Renal cortical epithelial cell (primary cell): ENCODE measurements at regions not wholly inside any gene's neighbourhood (a gene's known extent, or its start where the extent isn't known, plus 50 kb on each side); places are given as distances from the start of the nearest gene placed in this dataset.
"Not testable (repeated sequence)": the region's sequence is repeated elsewhere in the genome, so short reads cannot be mapped to it uniquely, and the experiment has no call there.

Experiments
- DNase-seq: peaks from one replicate; pipeline ENCODE4 v3.0.0-alpha.2; 2011; ENCODE audit warnings: low read depth

DNA sequence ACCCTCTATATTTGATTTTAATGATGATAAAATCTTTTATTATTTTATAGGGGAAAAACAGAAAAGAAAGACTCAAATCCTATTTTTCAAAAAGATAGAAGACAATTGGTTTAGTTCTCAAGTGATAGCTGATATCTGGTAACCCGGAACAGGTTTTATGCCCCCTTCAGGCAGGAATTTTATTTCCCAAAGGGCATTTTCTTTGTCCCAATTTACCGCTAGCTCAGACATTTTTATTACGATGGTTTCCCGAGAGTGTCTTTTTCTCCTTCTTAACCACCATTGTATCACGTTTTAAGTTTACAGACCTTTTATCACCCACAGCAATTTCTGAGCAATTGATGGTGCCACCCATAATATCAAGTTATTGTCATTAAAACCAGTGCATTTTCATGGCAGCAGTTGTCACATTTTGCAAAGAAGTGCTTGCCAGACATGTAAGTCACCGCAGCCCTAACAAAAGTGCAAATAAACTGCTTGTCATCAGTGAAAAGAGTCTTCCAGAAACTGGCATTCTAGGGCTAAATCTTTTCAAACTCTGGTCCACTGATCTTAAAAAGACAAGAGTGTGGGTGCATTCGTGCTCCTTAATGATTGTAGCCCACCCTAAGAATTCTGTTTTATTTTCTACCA is 204.8 kb upstream of the VCX start:
- DNase-seq, result no peak

DNA sequence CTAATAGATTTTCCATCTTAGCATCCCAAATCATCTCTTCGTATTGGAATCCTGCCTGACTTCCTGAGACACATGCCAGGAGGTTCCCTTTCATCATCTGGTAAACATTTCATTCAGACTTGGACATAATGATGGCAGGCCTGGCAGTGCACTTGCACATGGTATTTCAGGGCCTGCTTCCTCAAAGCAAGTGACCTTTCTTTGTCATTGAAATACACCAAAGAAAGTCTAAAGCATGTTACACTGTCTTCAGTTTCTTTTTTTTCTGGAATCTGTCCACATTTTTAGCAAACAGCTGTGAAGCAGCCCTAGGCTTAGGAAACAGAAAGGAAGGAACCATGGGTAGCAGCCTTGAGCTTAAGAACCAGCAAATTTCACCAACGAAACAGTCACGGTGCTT is 205.9 kb upstream of the VCX start:
- no peak for DNase-seq

DNA sequence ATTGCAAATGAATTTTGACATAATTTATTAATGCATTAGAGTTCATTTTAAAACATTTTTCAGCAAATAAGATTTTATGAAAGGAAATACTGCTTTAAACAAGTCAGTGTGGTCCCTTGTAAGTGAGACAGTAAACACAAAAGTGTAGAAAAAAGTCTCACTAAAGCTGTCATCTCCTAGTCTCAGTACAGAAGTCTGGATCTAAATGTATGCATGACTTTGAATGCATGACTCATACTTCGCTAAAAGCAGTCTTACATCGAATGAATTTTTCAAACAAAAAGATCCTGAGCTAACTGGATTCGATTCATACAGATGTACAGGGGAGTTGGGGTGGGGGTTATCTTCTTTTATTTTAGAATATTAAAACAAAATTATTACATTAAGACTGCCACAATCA is 207.4 kb upstream of the VCX start:
- DNase-seq, result no peak

DNA sequence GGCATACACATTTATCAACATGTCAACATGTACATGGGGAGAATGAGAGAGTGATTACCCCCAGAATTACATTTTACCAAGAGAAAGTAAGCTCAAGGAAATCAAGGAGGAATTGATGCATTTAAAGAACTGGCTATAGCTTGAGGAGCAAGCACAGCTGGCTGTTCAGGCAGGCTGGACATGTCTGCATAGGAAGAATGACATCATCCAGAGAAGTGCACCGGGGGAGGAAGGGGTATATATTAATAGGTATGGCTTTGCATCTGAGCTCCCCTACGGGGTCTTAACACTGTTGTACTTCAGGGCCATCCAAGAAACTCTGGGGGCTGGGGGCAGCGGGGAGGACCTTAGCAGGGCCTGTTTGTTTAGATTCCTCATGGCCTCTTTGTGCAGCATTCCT is 222.4 kb upstream of the VCX start:
- DNase-seq, result no peak

DNA sequence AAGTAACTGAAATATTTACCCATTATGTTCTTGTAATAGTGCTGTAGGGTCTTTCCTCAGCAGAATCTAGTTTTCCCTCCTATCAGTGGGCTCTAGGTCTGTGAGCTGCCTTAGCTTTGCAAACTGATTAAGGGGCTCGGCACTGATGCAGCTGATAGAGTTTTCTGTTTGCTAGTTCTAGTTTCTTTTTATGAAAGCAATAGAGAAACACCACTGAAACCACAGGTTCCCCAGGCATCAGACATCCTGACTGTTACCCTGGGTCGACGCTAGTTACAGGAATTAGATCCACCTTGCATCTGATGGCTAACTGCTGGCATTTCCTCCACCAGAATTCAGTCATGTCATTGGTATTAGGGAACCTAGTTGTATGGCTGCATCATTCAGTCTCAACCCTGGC is 225.0 kb upstream of the VCX start:
- no peak for DNase-seq

DNA sequence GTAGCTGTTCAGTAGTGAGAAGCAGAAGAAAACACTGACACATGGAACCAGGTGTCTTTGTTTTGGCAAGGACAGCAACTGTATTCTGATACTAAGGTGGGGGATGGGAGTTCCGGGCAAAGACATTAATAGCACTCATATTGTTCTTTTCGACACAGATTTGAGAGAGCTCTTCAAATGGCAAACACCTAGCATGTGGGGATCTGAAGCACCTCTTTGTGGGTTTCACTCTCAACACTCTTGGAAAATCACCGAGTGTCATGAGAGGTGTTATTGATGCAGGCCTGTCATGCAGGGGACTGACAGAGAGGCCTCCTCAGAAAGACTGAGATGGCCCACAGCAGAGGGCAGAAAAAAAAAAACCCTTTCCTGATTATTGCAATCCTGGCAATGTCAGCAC is 228.4 kb upstream of the VCX start:
- no peak for DNase-seq

DNA sequence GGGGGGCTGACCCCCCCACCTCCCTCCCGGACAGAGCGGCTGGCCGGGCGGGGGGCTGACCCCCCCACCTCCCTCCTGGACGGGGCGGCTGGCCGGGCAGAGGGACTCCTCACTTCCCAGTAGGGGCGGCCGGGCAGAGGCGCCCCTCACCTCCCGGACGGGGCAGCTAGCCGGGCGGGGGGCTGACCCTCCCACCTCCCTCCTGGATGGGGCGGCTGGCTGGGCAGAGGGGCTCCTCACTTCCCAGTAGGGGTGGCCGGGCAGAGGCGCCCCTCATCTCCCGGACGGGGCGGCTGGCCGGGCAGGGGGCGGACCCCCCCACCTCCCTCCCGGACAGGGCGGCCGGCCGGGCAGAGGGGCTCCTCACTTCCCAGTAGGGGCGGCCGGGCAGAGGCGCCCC is 234.3 kb upstream of the VCX start:
- DNase-seq, result not testable (repeated sequence)

DNA sequence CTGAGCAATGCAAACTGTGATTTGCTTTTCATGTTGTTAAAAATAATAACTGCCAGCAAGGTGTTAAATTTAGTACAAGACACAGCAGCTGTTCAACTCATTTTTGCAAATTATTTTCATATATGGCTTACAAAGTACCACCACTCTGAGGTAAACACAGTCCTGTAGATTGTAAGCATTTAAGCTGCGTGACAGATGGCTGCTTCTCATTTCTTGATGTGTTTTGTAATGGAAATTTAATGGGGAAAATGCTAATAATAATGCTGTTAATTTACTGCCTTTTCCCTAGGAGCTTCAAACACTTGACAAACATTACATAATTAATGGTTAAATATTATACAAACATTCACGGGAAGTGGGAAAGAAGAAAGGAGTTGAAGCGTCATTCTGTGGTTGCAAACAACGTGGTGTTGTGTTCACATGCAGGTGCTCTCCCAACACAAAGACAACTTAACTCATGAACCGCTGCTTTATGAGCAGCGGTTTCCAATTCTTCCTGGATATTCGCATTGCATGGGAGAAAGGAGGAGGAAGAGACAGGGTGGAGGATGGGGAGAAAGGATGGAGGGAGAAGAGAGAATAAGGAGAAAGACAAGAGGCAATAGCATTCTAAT is 236.8 kb upstream of the VCX start:
- no peak for DNase-seq

DNA sequence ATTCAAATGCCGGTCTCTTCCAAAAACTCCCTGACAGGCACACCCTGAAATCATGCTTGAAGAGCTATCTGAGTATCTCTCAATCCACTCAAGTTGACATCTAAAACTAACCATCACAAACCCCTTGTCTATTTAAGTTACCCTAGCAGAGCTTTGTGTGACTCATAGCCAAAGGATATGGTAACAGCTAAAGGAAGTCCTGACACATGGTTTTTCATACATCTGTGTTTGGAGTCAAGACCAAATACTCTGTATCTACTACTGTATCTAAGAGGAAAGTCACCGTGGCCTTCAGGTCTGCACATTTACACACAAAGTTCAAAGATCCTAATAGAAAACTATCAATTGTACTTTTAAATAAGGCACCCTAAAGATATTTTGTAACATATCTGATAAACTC is 239.6 kb upstream of the VCX start:
- DNase-seq, result no peak

DNA sequence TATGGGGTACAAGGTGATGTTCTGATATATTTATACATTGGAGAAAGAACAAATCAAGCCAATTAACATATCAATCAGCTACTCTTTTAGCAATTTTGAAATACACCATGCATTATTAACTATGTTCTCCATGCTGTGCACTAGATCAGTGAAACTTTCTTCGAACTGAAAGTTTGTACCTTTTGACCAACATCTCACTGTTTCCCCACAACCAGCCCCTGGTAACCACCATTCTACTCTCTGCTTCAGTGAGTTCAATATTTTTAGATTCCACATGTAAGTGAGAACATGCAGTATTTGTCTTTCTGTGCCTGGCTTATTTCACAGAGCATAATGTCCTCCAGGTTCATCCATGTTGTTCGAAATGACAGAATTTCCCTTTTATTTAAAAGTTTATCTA is 246.1 kb upstream of the VCX start:
- no peak for DNase-seq

DNA sequence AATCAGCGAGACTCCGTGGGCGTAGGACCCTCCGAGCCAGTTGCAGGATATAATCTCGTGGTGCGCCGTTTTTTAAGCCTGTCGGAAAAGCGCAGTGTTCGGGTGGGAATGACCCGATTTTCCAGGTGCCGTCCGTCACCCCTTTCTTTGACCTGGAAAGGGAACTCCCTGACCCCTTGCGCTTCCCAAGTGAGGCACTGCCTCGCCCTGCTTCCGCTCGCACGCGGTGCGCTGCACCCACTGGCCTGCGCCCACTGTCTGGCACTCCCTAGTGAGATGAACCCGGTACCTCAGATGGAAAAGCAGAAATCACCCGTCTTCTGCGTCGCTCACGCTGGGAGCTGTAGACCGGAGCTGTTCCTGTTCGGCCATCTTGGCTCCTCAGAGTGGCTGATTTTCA is 249.6 kb upstream of the VCX start:
- not testable (repeated sequence) for DNase-seq

DNA sequence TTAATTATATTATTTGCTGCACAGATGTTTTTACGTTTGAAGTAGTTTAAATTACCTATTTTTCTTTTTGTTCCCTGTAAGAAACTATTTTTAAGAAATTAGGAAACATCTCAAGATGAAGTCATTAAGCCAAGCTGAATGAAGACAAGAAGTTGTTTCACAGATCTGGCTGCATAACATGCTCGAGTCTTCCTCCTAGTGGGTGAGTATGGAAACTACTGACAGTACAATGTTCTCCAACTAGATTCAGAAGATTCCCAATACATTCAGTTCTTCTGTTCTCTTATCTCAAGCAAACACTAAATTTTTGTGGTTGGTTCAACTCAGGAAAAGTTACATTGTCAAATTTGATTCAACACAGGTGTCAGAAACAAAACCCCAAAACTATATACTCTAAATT is 256.8 kb upstream of the VCX start:
- DNase-seq, result peak; percentile 27

DNA sequence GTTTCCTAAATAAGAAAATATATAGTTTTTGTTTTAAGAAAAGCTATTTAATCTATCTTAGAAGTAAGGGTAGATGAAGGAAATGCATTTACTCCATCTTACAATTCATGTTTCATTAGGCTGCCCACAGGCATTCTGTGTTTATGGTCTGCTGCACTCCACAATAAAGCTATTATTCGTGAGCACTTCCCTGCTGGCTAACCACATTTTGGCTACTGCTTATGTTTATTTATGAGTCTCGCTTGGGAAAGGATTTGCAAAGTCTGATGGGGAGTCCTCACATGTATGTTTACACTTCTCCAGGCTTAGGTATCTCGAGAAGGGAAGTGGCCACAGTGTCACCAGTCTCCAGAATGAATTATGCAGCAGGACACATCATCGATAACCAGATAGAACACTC is 260.8 kb upstream of the VCX start:
- peak; percentile 44 for DNase-seq

DNA sequence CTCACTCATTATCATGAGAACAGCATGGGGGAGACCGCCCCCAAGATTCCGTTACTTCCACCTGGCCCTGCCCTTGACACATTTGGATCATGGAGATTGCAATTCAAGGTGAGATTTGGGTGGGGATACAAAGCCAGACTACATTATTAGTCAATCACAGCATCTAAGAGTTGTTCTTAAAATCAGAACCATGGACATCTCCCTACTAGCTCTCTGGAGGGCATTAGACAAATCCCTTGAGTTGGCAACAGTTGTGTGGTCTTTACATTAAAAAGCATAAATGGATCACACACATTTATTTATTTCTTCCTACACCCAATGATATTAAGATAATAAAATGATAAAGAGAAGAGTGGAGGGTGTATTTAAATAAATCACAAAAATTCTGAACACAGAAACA is 262.8 kb upstream of the VCX start:
- peak; percentile 7 for DNase-seq

DNA sequence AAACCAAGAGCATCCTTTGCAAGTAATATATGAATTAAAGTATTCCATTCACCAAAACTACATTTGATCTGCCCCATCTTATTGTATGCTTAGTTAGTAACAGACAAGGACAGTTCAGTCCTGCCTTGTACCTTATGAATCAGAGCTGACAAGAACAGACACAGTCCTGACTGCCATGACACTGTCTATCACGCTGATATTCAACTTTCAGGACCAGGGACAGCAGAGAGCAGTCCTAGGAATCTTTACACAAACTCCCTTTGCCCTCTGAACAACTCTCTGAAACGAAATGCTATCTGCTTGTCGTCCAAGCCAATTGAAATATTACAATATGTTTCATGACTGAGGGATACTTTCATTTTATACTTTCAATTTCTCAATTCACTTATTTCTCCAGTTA is 268.6 kb upstream of the VCX start:
- DNase-seq, result peak; percentile 16

DNA sequence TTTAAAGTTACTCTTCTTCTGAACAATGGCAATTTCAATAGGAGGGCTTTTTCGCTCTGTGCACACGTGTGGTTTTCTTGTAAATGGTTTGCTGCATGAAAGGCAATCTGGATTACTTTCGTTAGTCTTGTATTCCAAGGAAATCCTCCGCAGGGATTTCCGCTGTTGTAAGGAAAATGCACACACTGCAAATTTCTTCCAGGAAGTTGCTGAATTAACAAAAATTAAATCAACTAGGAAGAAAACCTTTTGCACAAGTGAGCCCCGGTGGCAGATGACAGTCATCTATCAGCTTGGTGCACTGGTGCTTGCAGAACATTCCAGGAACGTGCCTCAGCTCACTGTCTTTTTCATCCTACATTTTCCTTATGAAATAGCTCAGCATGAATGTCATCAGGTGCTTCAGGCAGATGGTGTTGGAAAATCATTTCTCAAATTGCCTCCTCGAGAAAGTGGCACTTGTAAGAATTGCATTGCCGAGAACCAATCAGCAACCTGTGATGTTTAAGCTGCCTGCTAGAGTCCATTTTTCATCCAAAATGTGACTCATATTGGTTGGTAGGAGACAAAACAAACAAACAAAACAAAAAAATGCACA is 272.4 kb upstream of the VCX start:
- no peak for DNase-seq

DNA sequence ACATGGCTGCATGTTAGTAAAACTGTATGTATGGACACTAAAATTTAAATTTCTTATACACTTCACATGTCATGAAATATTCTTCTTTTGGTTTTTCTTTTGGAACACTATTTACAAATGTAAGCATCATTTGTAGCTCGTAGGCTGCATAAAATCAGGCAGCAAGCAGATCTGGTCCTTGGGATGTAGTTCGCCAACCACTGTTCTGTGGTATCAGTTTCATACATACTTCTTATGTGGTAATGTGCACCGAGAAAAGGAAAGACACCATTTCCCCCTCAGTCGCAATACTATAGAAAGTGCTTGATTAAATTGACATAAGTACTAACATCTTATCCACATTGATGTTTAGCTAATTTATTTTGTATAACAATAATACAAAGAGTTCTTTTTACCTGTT is 274.4 kb upstream of the VCX start:
- no peak for DNase-seq

DNA sequence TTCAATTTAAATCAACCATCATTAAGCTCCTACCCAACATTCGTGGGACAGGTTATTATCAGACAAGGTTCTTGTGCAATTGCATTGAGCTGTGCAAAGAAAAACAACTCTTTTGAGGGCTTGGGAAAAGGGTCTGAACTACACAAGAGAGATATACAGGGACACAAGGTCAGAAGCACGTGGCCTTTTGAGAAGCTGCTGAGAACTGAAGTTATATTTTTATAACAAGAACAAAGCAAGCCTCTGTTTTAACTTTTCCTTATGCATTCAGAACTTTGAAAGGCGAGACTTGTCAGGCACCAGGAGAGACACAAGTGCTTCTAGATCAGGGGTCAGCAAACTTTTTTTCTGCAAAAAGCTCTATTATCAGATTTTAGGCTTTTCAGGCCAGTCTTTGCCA is 274.8 kb upstream of the VCX start:
- no peak for DNase-seq

DNA sequence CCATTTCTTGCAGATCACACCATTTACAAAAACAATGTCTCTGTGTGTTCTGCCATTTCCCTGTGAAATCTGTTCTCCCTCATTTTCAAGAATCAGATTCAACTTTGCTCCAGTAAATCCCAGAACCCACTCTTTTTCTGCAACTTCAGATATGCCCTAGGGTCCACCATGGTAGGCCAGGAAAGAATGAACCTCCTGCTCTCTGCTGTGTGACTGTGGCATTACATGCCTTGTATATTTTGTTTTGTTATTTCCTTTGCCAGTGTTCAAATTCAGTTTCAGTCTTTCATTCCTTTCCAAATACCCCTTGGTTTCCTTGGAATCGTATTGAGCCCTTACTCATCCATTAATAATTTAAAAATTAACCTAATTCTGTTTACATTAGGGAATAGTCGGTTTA is 290.2 kb upstream of the VCX start:
- DNase-seq, result no peak

DNA sequence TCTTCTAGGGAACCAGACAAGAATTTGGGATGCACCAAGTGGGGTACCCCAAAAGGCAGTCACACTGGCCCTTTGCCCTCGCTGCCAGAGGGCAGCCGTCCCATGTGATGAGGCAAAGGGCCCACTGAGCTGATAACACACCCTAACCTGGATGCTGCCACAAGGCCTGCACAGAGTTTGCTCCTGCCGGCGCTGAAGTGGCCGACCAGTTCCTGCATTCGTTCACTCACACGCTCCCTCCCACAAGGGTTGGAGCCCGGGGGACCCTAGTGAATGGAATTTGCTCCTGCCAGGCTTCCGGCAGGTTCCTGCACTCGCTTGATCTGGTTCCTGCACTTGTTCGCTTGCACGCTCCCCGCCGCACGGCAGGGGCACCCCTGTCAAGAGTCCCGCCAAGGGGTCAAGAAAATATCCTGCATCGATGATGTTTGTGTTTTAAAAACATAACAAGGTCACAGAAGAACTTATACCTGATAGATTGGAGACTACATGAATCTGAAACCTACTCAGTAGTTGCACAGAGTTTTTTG is 296.4 kb upstream of the VCX start:
- no peak for DNase-seq

DNA sequence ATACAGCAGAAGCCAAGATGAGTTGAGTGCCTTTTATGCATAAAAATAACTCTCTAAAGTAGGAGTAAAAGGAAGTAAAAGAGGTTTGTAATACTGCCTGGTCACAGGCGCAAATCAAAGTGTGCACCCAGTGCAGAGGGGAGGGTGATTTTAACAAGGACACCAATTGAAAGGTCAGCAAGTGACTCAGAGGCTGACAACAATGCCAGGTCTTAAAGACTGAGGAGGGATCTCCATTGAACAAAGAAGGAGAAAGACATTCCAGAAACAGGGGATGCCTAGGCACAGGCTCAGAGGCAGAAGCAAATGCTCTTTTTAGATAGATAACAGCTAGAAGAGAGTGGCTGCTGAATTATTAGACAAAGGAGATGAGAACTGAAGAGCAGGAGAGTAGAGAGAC is 297.4 kb upstream of the VCX start:
- no peak for DNase-seq

DNA sequence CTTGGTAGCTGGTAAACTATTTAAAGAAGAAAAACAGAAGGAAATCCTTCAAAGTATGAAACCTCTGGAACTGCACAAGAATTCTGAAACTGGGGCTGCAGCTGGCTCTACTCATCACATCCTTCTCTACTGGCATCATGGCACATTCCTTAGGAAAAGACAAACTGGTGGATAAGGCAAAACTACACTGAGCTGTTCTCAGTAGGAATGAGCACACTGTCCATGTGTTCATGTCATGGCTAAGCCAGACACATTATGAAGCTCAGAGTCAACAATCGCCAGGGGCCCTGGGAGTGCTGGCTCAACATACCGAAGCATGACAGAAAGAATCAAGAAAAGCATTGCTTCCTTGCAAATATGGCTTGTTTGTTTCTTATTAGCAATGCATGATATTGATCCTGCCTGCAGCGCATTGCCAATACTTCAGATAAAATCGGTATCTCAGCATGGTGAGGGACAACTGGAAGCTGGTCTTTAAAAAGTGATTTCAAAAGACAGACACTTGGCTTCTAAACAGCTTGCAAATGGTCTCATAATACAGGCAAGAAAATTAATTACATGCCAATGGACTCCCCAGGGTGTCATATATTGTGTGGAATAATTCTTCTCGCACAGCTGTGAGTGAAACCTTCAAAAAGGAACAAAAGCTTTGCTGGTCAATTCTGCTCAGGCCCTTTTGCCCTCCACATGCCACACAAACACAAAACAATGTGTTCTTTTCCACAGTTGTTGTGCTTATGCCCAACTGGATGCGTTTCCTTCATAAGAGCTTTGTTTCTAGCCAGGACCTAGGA is 300.2 kb upstream of the VCX start:
- no peak for DNase-seq

DNA sequence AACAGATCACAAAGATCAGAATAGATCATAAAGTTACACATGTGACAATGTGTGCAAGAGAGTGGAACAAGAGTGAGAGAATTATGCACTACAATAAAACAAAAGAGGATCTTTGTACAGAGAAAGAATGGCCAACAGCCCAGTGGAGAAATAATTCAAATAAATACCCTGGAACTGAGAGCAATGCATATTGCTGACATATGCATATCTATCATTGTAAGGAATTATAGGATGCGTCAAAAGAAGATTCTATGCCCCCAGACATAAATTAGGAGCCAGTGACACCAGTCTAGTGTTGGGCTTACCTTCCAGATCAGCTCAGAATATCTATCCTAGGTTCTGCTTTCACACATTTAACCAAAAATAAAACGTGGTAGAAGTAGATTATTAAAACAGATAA is 320.1 kb upstream of the VCX start:
- DNase-seq, result no peak
